OCI-LY7 (cell line): ENCODE measurements at regions not wholly inside any gene's neighbourhood (a gene's known extent, or its start where the extent isn't known, plus 50 kb on each side); places are given as distances from the start of the nearest gene placed in this dataset.

ENCODE experiments used
- CTCF ChIP-seq: fragments of 200-600 bp; sonication (generic); conservative IDR thresholded peaks from 2 replicates; pipeline ENCODE4 v1.5.1; 2014; ENCODE audit warnings: mild to moderate bottlenecking, antibody characterized with exemption, low read length, moderate library complexity, mixed read lengths
- EZH2phosphoT487 ChIP-seq: fragments of 200-600 bp; sonication (generic); IDR thresholded peaks from 2 replicates; pipeline ENCODE4 v1.6.1; 2018; ENCODE audit warnings: low read depth, borderline replicate concordance, mild to moderate bottlenecking, mixed run types, antibody characterized with exemption, low read length, moderate library complexity, mixed read lengths

DNA sequence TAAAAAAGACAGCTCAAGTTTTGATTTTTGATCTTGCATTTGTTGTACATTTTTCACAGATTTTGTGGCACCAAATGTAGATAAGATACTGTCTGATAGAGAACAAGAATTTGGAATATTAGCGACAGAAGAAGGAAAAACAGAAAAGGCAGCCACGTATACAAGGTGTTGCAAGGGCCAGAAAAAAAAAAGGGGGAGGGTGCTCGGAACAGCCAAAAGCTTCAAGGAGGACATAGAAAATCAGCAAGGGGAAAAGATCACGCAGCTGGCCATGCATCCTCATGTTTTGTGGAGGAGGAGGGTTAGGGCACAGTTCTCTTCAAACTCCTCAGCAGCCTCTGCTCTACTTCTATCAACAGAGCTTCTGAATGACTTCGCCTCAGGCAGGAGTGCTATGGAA, 80.7 kb upstream of the MROH9 start:
- TF ChIP-seq CTCF, result no peak
- TF ChIP-seq EZH2phosphoT487, result no peak
